Upper lobe of left lung (tissue), 4 donors: ENCODE measurements at regions not wholly inside any gene's neighbourhood (a gene's known extent, or its start where the extent isn't known, plus 50 kb on each side); places are given as distances from the start of the nearest gene placed in this dataset.

Source experiments
- CTCF ChIP-seq, 6 experiments: fragments of 450-650 bp in 4 of 6; fragments of 200-600 bp in 2 of 6; sonication (generic) in 2 of 6; IDR thresholded peaks; one replicate each; pipeline ENCODE4 v1.5.1; 2016 to 2019; ENCODE audit warnings: antibody characterized with exemption in 6 of 6
- EP300 ChIP-seq, 4 donors: sonication (generic); formaldehyde crosslinking; IDR thresholded peaks; one replicate each; pipeline ENCODE4 v1.5.1; 2017; ENCODE audit warnings: antibody characterized with exemption in 4 of 4, control low read depth in 2 of 4
- POLR2A ChIP-seq, 4 donors: fragments of 450-650 bp; IDR thresholded peaks; one replicate each; pipeline ENCODE4 v1.5.1; 2016 to 2017; ENCODE audit warnings: antibody characterized with exemption in 4 of 4, mild to moderate bottlenecking in 2 of 4
- POLR2AphosphoS5 ChIP-seq, 2 donors: sonication (generic); formaldehyde crosslinking; IDR thresholded peaks; one replicate each; pipeline ENCODE4 v1.5.1; 2017; ENCODE audit warnings: antibody characterized with exemption in 2 of 2

GRCh38 chr5:121706686-121707085 lies 145.0 kb upstream of the FTMT start:
- TF ChIP-seq CTCF (IDR thresholded peaks at IDR 0.05) (no peak), POLR2A (IDR thresholded peaks at IDR 0.05) (no peak), EP300 (IDR thresholded peaks at IDR 0.05) (no peak), POLR2AphosphoS5 (IDR thresholded peaks at IDR 0.05) (no peak)
